ENCODE measurements at regions not wholly inside any gene's neighbourhood (a gene's known extent, or its start where the extent isn't known, plus 50 kb on each side); places are given as distances from the start of the nearest gene placed in this dataset.
A peak's percentile ranks its signal among the peaks of the same experiment; 100 is the strongest.

- DNase-seq = no peak
- Histone ChIP-seq H3K4me1 (peaks cover 10% of the 10 kb centered on the region), H3K27me3 (no peaks in the 10 kb centered on the region), H3K36me3 (no peaks in the 10 kb centered on the region), H3K4me3 (ENCODE audit: low read depth, low read length) (no peak overlapping the region), H3K9me3 (no peaks in the 10 kb centered on the region)
- TF ChIP-seq, protein P1, sequence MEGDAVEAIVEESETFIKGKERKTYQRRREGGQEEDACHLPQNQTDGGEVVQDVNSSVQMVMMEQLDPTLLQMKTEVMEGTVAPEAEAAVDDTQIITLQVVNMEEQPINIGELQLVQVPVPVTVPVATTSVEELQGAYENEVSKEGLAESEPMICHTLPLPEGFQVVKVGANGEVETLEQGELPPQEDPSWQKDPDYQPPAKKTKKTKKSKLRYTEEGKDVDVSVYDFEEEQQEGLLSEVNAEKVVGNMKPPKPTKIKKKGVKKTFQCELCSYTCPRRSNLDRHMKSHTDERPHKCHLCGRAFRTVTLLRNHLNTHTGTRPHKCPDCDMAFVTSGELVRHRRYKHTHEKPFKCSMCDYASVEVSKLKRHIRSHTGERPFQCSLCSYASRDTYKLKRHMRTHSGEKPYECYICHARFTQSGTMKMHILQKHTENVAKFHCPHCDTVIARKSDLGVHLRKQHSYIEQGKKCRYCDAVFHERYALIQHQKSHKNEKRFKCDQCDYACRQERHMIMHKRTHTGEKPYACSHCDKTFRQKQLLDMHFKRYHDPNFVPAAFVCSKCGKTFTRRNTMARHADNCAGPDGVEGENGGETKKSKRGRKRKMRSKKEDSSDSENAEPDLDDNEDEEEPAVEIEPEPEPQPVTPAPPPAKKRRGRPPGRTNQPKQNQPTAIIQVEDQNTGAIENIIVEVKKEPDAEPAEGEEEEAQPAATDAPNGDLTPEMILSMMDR (IDR thresholded peaks at IDR 0.05; ENCODE audit: low read depth, low read length) = no peak
Observed at GRCh38 chr1:224525411-224526040, 90.6 kb upstream of the CNIH3 start.

- Histone ChIP-seq H3K4me1 (peaks cover 10% of the 10 kb centered on the region), H3K4me3 (ENCODE audit: low read depth, low read length) (no peak overlapping the region), H3K36me3 (no peaks in the 10 kb centered on the region), H3K27me3 (no peaks in the 10 kb centered on the region), H3K9me3 (no peaks in the 10 kb centered on the region)
- TF ChIP-seq, protein P1 (IDR thresholded peaks at IDR 0.05; ENCODE audit: low read depth, low read length) = no peak
- no peak for DNase-seq
Observed at GRCh38 chr1:224526771-224527170, 89.3 kb upstream of the CNIH3 start.

GRCh38 chr1:224528900-224529299 lies 87.2 kb upstream of the CNIH3 start:
- Histone ChIP-seq H3K9me3 (no peaks in the 10 kb centered on the region), H3K4me1 (peaks cover 10% of the 10 kb centered on the region), H3K27me3 (no peaks in the 10 kb centered on the region), H3K36me3 (no peaks in the 10 kb centered on the region), H3K4me3 (ENCODE audit: low read depth, low read length) (no peak overlapping the region)
- TF ChIP-seq, protein P1 (IDR thresholded peaks at IDR 0.05; ENCODE audit: low read depth, low read length) = no peak
- DNase-seq = peak; percentile 37

DNA sequence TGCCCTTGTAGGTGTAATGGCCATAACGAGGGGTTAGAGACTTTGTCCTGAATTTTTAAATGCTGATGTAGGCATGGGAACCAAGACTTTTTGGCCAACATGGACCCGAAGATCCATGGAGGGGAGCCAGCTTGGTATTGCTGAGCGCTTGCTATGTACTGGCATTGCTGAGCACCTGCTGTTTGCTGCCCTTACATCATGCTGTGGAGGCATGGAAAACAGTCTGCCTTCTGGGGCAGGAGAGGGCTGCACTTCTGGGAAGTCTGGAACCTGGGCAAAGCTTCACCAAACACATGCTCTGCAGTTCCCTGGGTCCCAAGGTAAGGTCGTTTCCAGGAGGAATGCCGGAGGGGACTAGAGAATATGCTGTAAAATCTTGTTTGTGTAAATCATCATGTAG lies 86.3 kb upstream of the CNIH3 start:
- Histone ChIP-seq H3K9me3 (no peaks in the 10 kb centered on the region), H3K4me1 (peaks cover 10% of the 10 kb centered on the region), H3K36me3 (no peaks in the 10 kb centered on the region), H3K27me3 (no peaks in the 10 kb centered on the region), H3K4me3 (ENCODE audit: low read depth, low read length) (no peak overlapping the region)
- no peak for DNase-seq
- TF ChIP-seq, protein P1 (IDR thresholded peaks at IDR 0.05; ENCODE audit: low read depth, low read length) = no peak

DNA sequence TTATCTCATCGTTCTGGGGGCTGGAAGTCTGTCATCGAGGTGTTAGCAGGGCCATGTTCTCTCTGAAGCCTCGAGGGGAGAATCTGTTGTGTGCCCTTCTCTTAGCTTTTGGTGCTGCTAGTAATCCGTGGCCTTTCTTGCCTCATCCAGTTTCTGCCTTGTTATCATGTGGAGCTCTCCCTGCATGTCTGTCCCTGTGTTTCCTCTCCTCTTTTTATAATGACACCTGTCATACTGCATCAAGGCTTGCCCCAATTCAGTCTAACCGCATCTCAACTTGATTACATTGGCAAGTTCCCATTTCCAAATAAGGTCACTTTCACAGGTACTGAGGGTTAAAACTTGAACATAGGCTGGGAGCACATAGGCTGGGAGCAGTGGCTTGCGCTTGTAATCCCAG lies 82.6 kb upstream of the CNIH3 start:
- H3K36me3 ChIP-seq = no peaks in the 10 kb centered on the region
- DNase-seq = no peak
- H3K4me3 ChIP-seq (ENCODE audit: low read depth, low read length) = no peak overlapping the region
- H3K9me3 ChIP-seq = no peaks in the 10 kb centered on the region
- peaks cover 10% of the 10 kb centered on the region for H3K4me1 ChIP-seq
- TF ChIP-seq, protein P1 (IDR thresholded peaks at IDR 0.05; ENCODE audit: low read depth, low read length) = no peak
- H3K27me3 ChIP-seq = no peaks in the 10 kb centered on the region

DNA sequence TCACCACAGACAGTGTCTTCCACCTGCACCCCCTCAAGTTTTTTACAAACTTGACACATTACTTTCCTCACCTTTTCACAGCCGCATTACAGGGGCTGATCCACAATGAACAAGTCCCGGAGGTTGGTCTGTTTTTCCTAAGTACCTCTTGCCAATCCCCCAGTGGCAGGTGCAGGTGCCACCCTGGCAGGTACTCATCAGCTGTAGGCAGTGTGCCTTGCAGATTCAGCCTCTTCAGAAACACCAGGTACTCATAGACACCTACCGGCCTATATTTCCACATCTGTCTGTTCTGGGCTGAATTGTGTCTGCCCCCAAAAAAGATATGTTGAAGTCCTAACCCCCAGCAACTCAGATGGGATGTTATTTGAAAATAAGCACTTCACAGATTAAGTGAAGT lies 81.4 kb upstream of the CNIH3 start:
- TF ChIP-seq, protein P1 (IDR thresholded peaks at IDR 0.05; ENCODE audit: low read depth, low read length) = no peak
- no peak for DNase-seq

More for the DNA sequence above, 81.4 kb upstream of the CNIH3 start:
- Histone ChIP-seq H3K4me3 (ENCODE audit: low read depth, low read length) (no peak overlapping the region), H3K36me3 (no peaks in the 10 kb centered on the region), H3K9me3 (no peaks in the 10 kb centered on the region), H3K4me1 (no peaks in the 10 kb centered on the region; the same call in 1 of the 2 replicates), H3K27me3 (no peaks in the 10 kb centered on the region)

All from BE2C (cell line).